T47D (cell line): ENCODE measurements at regions not wholly inside any gene's neighbourhood (a gene's known extent, or its start where the extent isn't known, plus 50 kb on each side); places are given as distances from the start of the nearest gene placed in this dataset.
A peak's percentile ranks its signal among the peaks of the same experiment; 100 is the strongest.

ENCODE experiments used
- DNase-seq, 2 experiments: peaks; one replicate each; pipeline versions ENCODE4 v3.0.0 to v3.0.0-alpha.2; 2011 to 2012; ENCODE audit warnings: low read depth in 1 of 2, low spot score in 1 of 2
- JUND ChIP-seq: IDR thresholded peaks from 2 replicates; pipeline ENCODE4 v1.6.1; 2012; ENCODE audit warnings: low read depth
- in situ Hi-C: cut with HindIII; loops from 2 replicates; pipeline ENCODE4 v1.10.0; 2016; ENCODE audit warnings: low sequenced_read_pairs, low pct_unique_long_range_greater_than_20kb

DNA sequence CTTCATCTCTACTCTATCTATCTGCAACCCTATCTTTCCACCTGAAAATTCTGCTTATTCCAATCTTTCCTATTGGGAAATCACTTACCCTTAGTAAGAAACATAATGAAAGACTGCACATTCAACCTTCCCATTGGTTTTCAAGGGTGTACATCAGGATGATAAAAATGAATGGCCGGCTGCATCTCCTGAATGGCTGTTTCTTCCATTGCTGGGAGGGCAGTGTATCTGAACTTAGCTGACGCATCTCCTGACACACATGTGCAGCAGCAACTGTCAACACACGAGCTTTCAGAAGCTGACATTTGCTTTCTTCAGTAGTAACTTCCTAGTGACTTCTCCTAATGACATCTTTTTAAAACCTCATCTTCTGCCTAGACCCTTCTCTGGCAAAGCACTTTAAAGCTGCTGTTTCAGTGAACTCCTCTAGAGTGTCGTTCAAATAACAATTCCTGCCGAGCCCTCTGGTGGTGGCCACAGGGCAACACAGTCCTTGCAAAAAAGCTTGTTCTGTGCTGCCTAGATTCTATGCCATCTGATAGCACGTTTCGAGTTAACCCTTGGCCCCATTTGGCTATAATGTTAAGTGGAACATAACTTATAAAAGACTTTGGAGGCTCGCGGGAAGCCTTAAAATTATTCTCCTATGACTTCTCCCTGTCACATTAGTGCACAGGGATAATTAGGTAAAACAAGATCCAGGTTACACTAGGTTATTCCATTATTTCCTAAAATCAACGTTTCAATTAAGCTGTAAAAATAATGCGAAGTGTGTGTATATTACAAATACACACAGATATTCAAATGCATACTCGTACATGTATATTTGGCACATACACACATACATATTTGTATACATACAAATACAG lies 2340.7 kb downstream of the PCDH7 start:
- TF ChIP-seq JUND: no peak
- DNase-seq: peak in 1 of 2 experiments; percentile 67
- in situ Hi-C loops: no loop called here

GRCh38 chr4:33061727-33062126 lies 2341.6 kb downstream of the PCDH7 start:
- DNase-seq: no peak
- in situ Hi-C loops: no loop called here
- TF ChIP-seq JUND: no peak

DNA sequence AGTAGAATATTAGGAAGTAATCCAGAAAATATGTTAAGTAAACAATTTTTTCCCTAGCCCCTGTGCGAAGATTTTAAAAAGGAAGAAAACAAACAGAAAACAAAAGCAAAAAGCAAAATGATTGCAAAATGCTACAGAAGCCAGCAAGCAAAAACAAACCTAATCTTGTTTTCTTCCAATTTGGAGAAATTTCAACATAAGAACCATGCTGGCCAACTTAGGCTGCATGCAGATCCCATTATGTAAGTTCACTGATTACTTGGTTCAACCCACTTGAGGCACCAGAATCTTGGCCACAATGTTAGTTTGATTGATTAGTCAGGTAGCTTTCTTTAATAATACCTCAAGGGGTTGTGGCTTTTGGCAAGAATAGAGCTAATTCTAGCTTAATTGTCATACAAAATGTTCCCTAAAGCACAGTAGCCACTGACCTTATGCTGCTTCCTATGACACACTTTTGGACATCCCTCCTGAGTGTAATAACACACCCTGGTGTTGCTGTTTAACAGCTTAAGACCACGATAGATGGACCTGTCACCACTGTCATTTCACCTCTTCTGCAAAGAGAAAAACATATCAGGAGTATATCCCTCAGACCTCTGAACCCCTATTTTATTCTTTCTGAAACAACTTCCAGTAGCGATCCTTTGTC lies 2342.1 kb downstream of the PCDH7 start:
- no peak for DNase-seq
- in situ Hi-C loops: no loop called here
- no peak for TF ChIP-seq JUND

GRCh38 chr4:33063241-33063640 lies 2343.1 kb downstream of the PCDH7 start:
- DNase-seq: no peak
- in situ Hi-C loops: no loop called here
- TF ChIP-seq JUND: no peak

GRCh38 chr4:33064238-33064637 lies 2344.1 kb downstream of the PCDH7 start:
- no peak for DNase-seq
- in situ Hi-C loops: no loop called here
- no peak for TF ChIP-seq JUND

GRCh38 chr4:33065749-33066148 lies 2345.6 kb downstream of the PCDH7 start:
- no peak for DNase-seq
- no peak for TF ChIP-seq JUND
- in situ Hi-C loops: no loop called here

DNA sequence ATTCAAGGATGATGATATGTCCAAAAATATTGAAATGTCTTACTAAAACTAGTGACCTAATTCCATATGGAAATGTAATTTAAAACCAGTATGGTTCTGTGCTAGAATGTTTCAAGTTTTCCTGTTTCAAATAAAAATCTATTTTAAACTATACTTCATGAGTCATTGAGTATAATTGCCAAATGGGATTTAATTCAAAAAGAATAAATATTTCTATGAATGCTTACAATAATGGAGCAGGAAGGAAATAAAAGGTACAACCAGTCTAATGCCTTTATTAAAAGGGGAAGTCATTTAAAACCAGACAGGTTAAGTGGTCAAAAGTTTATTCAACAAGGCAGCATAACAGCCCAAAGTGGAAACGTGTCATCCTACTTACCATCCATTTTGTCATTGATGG lies 2347.1 kb downstream of the PCDH7 start:
- no peak for DNase-seq
- in situ Hi-C loops: no loop called here
- TF ChIP-seq JUND: no peak

GRCh38 chr4:33068539-33068938 lies 2348.4 kb downstream of the PCDH7 start:
- no peak for TF ChIP-seq JUND
- no peak for DNase-seq
- in situ Hi-C loops: no loop called here

DNA sequence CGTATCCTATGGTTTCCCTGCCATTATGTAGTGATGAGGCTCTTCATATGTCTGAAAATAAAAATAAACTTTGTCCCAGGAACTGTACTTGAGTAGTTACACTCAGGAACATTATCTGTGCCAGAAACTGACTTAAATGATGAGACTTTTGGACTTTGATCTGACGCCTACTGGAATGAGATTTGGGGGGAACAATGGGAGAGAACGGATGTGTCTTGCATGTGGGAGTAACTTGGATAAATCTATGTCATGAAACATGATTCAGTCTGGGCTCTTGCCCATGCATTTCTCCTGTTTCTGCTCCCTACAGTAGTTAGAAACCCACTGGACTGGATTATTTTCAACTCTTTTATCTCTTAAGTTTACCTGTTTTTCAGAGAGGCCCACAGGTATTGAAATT lies 2351.4 kb downstream of the PCDH7 start:
- in situ Hi-C loops: no loop called here
- TF ChIP-seq JUND: no peak

GRCh38 chr4:33072298-33073089 lies 2352.3 kb downstream of the PCDH7 start:
- in situ Hi-C loops: no loop called here
- no peak for TF ChIP-seq JUND
- no peak for DNase-seq

More for the DNA sequence above, 2351.4 kb downstream of the PCDH7 start:
- DNase-seq: no peak

DNA sequence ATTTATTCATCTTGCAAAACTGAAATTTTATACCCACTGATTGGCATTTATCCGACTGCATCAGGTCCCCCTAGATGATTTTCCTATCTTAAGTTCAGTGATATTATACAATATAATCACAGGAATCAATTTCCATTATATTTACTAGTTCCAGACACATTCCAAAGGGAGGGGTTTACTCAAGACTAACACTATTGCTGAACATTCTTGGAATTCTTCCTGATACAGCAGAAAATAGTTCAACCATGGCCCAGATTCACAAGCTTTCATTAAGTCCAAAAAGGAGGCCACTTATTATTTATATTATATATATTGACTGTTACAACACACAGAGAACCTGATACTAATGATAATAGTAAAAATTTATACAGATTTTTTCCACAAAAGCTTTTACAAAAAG lies 2353.6 kb downstream of the PCDH7 start:
- in situ Hi-C loops: no loop called here
- DNase-seq: no peak
- no peak for TF ChIP-seq JUND

DNA sequence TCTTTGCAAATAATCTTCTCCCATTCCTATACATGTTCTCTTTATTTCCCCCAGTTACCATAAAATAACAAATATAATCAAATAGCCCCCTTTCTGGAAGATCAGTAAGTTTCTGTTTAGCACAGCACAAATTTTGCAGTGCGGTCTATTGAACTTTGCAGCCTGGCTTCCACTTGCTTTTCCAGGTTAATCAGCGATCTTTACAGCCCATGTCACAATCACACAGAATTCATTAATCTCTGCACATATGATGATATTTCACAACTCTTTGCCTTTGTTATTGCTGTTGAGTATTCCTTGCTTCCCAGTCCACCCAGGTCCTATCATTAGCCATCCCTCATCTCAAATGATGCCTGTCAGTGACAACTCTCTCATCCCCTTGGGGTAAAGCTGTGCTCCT lies 2358.0 kb downstream of the PCDH7 start:
- TF ChIP-seq JUND: no peak
- in situ Hi-C loops: no loop called here
- no peak for DNase-seq

DNA sequence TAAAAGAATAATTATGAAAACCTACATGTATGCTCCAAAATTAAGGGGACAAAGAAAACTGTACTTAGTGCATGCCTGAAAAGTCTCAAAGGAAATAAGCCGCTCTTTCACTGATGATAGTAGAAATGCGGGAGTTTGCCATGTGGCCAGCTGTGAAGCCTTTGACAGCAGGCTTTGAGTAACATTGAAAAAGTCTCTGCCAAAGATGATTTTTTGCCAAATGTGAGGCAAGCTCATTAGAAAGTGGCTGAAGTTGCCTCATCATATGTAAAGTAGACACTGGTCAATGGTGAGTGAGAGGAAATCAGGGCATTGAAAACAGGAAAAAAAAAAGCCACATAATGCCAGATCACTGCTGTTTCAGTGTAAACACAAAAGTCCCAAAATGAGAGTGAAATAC lies 2360.1 kb downstream of the PCDH7 start:
- no peak for DNase-seq
- in situ Hi-C loops: no loop called here
- no peak for TF ChIP-seq JUND
